NB4 (cell line): ENCODE measurements at regions not wholly inside any gene's neighbourhood (a gene's known extent, or its start where the extent isn't known, plus 50 kb on each side); places are given as distances from the start of the nearest gene placed in this dataset.

Experiments used
- CTCF ChIP-seq: IDR thresholded peaks from one replicate; pipeline ENCODE4 v1.5.1; 2012; ENCODE audit warnings: low read depth, low read length
- MYC ChIP-seq: IDR thresholded peaks from 2 replicates; pipeline ENCODE4 v1.6.1; 2011; ENCODE audit warnings: low read depth, low read length
- POLR2A ChIP-seq: IDR thresholded peaks from 2 replicates; pipeline ENCODE4 v1.6.1; 2011; ENCODE audit warnings: mild to moderate bottlenecking; ENCODE audit not compliant: insufficient read length; ENCODE audit errors: extremely low read depth

GRCh38 chr2:235287375-235287733, 206.5 kb upstream of the AGAP1 start:
- no peak for TF ChIP-seq CTCF
- TF ChIP-seq POLR2A, result no peak
- TF ChIP-seq MYC, result no peak
